Bone marrow (tissue), 2 donors: ENCODE measurements at regions not wholly inside any gene's neighbourhood (a gene's known extent, or its start where the extent isn't known, plus 50 kb on each side); places are given as distances from the start of the nearest gene placed in this dataset.

Experiments used
- DNase-seq, 2 donors: peaks; one replicate each; lab custom pipeline; 2025; lab: John Stamatoyannopoulos, UW

DNA sequence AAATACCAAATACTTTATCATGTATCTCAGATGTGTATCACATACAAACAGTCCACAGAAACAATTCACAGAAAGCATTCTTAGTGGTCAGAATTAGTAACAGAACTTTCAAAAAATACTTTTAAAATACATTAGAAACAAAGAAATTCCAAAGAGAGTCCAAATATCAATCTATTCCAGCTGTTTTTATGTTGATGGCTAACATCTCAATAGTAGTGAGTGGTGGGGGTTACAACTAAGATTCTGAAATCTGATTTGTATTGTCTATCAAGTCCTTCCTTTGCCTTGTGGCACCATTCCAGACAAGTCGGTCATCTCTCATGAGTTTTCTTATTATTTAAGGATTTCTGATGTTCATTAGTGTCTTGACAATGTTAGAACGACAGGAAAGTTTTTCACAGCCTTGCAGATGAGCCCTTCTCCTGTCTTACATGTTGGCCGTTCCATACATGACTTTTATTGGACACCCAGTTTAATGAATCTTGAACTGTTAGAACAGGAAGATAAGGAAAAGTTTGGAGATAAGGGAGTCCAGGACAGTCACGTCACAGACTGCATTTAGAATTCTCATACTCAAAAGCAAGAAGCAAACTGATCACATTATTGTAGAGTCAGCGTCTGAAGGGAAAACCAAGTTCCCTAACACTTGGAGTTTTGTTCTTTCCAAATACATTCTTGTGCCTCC, 410.3 kb downstream of the PID1 start:
- DNase-seq = no peak

DNA sequence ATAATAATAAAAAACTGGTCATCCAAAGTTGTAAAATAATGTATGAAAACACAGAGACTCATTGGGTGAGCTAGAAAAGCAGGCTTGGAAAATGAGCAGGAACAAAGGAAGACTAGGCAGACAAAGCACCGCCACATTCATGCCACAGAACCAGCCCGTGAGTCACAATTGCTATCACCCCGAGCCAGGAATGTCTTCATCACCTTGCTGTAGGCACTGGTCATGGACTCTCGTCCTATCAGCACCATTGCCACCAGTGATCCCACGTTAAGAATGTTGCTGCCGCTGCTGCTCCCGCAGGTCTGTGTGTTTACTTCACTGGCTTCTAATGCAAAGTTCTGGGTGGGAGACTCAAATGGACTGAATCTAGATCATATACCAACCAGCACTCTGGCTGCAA, 417.9 kb downstream of the PID1 start:
- DNase-seq = no peak

DNA sequence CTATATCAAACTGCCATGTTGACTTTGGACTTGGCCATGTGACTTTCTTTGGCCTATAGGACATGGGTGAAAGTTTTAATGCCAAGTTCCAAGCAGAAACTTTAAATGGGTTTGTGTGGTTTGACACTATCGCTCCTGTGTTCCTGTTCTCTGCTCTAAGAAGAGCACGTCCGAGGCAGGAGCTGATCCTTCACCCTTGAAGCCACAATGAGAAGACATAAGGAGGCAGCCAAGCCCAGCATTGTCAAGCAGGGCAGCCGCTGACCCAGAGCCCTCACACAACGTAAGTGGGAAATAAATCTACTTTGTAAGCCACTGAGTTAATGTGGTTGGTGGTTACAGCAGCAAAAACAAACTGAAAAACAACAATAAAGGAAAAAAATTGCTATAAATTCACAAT, 422.4 kb downstream of the PID1 start:
- no peak for DNase-seq

DNA sequence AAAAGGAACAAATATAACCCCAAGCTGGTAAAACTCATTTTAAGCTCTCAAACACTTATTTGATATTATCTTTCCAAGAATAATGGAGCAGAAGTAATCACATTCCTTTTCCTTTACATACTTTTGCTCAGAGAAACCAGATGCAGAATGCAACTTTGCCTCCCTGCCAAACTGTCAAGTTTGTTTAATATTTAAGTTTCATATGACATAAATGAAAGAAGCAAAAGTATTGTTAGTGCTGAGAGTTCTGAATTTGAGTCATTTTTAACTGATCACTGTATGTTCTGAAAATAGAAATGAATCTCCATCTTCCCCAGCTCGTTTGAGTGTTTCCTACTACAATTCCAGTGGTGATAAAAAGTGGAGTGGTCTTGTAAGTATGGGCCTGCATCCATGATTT, 423.4 kb downstream of the PID1 start:
- DNase-seq = no peak

DNA sequence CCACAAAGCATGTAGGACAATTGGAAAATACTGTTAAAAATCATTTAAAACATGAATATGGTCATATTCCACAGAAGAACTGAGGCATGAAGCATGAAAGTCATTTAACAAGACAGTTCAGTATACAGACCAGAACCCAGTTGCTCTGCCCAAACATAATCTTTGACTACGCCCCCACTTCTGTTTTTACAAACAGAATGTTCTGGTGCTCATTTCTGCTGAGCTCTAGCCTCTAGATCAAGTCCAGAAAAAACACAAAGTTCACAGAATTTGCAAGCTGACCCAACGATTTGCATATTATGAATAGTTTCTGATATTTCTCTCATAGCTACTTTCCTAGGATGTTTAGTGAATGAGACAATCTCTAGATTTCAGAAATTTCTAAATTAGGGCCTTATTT, 424.9 kb downstream of the PID1 start:
- DNase-seq = no peak

DNA sequence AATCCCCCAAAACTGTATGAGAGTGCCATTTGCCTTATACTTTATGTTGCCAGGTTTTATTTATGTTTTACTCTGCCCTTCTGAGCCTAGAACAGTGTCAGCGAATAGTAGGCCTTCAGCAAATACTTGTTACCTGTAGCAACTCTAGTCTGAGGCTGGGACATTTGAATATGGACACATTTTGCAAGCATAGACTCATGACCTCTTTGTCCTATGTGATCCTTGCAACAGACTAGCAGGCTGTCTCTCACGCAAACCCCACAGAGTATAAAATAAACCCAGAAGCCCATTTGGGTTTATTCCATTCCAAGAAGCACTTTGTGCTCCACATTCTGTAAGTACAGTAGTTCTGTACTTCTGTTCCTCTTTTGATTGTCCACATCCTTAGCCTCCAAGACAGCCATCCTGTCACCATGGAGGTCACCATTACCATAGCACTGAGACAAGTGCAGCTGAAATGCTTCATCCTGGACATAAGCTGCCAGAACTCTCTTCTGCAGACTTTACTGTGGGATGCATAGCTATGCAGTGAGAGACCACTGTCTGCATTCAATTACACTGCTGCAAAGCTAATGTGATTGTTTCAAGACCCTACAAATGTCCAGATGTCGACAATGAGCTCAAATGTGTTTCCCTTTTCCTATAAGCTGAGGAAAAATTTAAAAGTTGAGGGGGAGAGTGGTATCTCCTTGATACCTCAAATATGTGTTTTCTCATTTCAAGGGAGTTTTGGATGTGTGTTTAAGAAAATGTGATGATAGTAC, 425.7 kb downstream of the PID1 start:
- DNase-seq = no peak

DNA sequence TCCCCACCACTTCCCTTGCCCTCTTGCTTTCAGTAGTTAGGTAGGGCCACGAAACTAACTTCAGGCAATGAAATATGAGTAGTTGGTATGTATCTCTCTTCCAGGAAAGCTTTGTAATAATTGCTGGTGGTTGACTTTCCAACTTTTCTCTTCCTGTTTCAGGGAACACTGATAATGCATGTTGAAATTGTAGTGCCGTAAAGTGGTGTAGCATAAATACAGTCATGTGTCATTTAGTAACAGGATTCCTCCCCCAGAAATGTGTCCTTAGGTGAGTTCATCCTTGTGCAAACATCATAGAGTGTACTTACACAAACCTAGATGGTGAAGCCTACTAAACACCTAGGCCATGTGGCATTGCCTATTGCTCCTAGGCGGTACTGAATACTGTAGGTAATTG, 429.2 kb downstream of the PID1 start:
- DNase-seq = no peak

DNA sequence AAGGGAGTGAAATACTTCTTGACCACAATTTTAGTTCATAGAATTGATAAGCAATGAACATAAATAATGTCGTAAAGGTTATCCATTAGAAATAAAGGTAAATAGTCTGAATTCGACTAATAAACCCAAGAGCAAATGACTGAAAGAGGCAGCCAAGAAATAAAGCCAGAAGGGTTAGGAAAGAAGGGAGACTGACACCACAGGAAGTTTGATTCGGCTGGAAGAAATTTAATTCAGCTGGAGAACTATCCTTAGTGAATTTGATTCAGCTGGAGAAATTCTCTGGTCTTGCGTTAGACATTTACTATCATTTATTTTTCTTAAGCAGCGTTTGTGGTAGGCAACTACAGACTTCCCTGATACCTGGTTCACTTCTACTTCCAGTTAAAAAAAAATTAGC, 429.6 kb downstream of the PID1 start:
- no peak for DNase-seq

DNA sequence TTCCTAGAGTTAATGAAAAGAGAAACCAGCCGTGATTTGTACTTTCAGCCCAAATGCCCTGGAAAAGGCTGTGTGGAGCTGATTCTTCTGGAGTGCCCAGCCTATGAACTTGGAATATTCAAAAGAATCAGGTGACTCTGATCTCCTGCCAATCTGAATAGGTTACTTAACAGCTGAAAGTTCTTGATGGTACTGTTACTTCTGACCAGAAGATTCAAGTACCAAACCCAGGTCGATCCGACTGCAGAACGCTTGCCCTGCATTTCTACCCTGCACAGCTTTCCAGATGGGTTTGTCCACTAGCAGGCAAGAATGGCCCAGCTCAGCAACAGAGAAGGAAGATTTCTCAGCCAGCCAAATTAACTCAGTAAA, 430.4 kb downstream of the PID1 start:
- no peak for DNase-seq

DNA sequence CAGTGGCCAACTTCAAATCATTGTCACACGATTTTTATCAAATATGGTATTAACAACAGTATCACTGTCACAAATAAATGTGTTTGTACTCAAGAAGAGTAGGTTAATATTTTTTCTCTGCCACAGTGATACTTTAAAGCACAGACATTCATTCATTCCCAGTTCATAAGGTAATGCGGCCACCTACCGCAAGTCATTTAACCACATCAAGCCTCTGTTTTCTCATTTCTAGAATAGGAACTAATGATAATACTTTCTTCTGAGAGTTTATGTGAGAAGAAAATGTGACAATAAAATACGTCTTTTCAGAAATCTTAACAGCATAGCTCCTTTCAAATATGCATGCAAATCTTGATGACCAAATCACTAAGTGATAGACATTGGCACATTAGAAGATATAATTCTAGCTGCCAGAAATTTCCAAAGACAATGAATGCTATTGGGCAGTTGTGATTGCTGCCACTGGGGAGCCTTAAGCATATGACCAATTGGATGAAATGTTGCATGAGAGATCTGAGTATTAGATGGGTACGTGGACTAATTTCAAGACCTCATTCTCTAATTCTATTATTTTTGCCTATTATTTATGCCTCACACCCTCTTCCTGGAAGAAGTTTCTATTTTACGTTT, 430.9 kb downstream of the PID1 start:
- DNase-seq = no peak

DNA sequence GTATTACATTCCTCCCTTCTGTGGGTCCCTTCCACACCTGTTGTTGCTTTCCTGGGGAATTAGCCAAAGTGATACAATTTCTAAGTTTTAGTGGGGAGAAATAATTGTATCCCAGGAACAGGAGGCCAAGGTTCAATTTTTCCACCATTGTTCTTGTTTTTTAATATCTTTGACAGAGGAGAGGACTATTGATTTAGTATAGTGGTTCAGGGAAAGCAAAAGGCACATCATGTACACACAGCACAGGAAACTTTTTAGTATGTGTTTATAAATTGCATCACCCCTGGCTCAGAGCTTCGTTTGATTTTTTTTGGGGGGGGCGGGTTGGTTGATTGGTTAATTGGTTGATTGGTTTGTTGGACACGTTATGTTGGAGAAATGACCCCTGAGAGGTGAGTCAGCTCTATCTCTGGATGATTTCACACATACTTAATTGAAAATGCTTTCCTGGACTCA, 431.6 kb downstream of the PID1 start:
- no peak for DNase-seq

DNA sequence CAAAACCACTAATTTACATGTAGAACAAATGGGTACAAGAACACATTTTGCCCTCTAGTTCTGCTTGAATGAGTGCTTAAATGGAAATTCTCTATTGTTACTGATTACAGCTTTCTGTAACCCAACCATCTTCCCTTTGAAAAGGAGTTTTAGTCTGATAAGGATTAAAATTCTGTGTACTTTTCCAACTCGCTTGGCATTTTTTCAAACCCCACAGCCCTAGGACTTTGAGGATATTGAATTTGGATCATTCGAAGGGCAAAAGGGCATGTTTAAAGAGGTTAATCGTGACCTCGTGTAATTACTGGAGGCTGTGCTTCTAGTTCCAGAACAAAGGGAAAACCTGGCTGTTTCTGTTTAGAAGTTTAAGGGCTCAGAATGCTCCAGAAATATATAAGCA, 432.3 kb downstream of the PID1 start:
- DNase-seq = no peak

DNA sequence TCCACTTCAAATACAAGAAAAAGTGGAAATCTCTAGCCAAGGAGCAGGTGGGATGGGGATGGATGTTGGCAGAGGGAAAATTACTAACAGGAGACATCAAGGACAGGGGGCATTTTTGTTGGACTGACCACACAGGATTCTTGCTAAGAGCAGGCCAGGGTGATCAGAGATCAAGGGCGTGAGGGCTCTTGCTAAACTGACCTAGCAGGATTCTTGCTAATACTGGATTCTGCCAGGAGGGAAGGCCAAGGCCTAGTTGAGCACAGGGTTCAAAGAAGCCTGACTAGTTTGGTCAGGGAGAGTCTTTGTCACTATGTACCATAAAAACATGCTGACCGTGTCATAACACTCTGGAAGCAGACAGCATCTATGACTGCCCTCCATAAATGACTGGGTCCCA, 442.7 kb downstream of the PID1 start:
- DNase-seq = no peak

DNA sequence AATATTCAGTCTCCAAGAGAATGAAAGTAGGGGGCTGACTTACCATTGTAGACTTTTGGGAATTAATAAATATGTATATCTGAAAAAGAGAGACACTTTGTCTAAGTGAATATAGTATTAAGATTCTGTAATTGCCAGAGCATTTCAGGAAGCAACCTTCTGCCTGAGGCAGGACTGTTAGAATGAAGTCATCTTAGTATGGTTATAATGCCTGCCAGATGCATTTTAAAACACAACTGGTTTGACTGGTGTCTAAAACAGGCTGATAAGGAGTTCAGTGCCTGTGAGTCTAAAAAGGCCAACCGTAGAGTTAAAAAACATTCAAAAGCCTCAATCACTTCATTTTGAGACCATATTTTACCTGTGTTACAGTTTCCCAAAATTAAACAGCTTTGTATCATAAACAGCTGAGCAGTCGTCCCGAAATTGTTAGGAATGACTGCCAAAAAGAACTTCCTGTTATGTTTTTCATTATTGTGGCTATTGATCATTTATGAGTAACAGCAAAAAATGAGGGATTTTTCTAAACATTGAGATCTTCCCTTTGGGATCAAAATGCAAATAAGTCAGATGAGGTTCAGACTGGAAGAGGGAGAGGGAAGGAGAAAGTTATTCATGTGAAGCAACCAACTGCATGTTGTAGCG, 443.9 kb downstream of the PID1 start:
- no peak for DNase-seq

DNA sequence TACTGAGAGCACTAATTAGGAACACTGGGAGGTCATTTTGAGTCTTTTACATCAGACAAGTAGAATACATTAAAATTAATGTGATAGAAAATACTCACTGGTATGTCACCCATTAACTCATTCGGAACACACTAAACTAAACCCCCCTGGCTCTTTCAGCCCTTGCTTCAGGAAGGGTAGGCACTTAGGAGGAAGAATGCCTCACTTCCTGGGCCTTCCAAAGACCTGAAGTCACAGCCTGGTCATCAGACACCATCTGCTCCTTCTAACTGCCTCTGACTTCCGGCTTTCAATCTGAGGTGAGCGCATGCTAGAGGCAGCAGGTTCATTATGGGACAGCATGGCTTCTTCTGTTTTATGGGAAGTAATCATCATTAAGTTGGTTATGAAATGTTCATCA, 451.4 kb downstream of the PID1 start:
- no peak for DNase-seq

DNA sequence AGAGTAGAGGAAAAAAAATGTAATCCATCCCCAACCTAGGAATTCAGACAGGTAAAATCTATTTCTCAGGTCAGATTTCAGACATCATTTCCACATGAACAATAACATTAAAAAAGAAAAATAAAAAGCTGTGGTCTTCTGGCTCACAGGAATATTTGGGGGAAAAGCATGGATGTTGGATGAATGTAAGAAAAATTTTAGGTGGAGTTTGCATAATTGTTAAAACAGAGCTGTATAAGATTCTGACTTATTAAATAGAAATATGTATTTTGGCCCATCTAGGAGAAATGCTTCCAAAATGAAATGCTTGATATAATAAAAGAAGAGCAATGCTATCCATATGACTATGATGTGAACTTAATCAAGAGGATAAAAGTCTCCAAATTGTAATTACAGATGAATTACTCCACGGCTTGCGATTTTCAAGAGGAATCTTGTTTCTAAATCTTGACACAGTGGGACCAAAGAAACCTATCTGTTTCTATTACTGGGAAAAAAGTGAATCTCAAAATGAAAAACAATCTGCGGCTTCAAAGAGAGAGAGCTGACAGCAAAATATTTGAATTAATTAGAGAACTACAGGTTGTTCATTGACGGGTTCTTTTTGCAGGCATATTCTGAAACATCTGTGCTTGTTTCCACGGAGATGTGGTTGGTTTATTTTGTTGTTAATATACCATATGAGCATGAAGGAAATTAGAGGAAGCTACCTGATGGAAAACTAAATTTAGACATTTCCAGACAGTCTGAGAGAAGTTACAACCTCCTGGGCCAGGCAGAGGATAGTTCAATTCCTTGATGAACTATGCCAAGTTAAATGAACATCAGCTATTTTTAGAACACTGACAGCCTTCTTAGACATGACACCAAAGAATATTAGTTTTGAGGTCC, 468.7 kb downstream of the PID1 start:
- DNase-seq = no peak

DNA sequence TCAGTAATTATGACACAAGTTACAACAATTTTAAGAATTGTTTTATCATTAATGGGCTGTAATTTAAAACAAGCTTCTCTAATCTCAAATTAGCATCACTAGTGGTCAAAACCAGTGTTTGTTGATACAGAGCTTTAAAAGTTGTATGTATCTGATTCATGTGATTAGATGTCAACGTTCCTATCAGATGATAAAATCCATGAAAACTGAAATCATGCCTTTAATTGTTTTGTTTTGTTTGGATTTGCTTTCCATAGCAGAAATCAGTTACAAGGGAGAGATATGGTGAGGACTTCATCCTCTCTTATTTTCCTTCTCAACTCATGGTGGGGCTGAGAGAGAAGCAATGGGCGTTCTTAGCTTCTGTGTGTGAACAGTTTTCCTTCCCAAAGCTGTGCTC, 469.6 kb downstream of the PID1 start:
- DNase-seq = no peak

DNA sequence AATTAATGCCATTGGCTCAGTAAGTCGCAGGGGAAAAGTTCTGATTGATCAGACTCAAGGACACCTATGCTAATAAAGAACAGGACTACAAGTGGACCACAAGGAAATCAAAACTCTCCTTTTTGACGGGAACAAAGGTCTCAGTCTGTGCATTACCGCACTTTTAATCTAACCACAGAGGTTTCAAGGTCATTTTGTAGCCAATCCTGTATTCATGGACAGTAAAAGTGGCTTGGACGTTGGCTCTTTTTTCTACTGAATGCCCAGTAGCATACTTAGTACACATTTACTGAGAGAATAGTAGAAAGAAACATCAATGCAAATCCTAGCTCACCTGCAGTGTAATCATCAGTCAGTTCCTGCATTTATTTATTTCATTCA, 471.9 kb downstream of the PID1 start:
- no peak for DNase-seq

DNA sequence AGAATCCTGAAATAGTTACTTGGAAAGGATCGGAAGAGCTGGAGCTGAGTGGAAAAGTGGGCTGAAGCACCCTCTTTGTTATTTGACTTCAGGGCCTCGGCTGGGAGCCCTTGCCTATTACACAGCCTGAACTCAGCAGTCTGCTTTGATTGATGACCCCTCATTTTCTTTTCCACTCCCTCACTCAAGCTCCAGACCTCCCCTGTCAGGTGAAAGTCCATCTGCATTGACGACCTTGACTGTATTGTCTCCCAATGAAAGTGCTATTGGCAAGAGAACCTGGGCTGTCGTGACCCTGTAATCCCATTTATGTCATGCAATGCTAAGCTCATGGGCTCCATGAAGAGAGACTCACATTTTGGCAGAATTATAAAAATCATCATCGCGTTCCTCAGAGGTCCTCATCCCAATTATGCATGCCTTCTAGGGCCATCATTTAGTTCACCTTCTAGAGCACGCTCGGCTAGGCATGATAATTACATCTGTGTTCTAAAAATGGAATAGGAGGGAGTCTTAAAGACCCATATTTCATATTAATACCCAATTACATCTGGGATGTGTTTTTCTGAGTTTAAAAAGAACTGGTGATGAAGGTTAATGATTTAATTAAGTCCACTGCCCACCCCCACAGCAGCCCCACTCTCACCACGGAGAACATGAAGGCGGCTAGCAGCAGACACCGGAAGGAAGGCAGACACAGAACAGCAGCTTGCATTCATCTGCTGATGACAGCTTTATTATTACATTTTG, 472.5 kb downstream of the PID1 start:
- DNase-seq = no peak

DNA sequence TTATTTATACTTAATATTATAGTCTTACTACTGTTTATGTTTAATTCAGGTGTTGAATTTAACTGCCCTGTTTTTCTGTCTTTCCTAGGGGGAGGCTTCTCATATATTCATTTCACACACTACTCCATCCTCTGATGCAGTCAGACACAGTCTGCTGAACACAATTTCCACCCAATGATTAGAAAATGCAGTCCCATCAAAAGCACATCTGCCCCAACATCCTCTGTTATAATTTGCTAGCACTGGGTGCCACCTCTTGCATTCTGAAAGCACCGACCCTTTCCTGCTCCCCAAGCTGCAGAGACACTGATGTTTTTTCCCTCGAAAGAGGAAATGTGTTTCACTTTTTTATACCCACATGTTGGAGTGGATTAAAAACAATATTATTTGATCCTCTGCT, 474.7 kb downstream of the PID1 start:
- no peak for DNase-seq

DNA sequence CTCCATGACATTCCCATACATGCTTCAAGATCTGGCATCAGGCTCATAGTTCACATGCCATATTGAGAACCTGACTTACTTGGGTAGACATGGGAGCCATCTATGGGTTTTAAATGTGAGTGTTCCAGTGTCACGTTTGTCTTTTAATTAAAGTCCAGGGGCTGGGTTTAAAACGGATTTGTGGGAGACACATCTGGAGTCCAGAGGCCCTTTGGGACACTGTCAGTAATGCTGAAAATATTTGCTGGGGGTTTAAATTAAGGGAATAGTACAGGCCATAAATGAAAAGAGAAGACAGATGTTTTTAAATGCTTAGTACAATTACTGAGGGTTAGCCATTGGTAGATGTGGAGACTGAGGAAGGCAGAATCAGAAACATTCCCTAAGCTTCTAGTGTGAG, 478.0 kb downstream of the PID1 start:
- DNase-seq = no peak
